CD4-positive, alpha-beta T cell treated with Interleukin-17A for 1 hour (primary cell): ENCODE measurements at regions not wholly inside any gene's neighbourhood (a gene's known extent, or its start where the extent isn't known, plus 50 kb on each side); places are given as distances from the start of the nearest gene placed in this dataset.
"Not testable (repeated sequence)": the region's sequence is repeated elsewhere in the genome, so short reads cannot be mapped to it uniquely, and the experiment has no call there.

Source experiments
- DNase-seq: peaks from one replicate; pipeline ENCODE4 v3.0.0-alpha.2; 2020

DNA sequence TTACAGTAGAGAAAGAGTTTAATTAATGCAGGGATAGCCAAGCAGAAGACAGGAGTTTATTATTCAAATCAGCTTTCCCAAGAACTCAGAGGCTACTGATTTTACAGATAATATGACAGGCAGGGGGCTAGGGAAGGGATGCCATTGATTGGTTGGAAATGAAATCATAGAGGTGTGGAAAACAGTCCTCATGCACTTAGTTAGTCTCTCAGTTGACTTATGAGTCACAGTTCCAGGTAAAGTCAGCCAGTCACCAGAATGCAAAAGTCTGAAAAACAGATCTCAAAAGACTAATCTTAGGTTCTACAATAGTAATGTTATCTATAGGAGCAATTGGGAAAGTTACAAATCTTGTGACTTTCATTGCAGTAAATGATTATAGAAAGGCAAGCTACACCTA, 676.4 kb upstream of the CHAC2 start:
- DNase-seq = no peak

DNA sequence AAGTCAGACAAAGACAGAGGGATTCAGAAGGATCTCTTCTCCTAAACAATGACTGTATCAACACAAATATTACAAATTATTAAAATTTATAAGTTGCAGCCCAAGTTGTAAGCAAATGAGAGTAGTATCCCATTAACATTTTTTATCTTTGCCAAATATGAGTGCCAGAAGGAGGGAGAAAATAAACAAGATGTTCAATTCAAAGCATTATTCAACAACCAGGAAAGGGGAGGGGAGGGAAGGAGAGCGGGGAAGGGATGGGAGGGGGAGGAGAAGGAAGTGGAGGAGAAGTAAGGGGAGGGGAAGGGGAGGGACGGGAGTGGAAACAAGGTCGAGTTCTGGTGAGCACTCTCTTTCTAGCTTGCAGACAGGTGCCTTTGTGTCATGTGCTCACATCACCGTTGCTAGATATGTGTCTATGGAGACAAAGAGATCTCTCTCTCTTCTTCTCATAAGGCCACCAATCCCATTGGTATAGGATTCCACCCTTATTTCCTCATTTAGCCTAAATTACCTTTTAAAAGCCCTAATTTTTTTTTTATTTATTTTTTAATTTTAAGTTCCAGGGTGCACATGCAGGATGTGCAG, 679.6 kb upstream of the CHAC2 start:
- no peak for DNase-seq

DNA sequence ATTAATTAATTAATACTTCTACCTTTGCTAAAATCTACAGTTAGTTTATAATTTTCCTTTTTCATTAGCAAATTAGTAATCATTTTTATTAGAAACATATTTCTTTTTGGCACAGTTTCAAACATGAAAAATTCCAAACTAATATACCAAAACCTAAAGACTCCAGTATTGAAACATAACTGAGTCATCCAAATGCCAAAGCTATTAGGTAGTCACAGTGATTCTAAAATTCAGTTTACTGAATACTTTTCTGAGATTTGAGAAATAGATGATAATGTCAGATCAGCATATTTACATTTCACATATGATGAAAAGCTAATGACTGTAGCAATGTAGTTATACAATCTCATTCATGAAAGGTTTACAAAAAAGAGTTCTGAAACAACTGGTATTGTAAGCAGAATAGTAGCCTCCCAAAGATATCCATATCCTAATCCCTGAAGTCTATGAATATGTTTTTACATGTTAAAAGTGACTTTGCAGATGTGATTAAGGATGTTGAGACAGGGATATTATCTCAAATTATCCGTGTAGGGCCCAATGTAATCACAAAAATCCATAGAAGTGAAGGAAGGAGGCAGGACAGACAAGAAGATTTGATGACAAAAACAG, 680.2 kb upstream of the CHAC2 start:
- DNase-seq = no peak

DNA sequence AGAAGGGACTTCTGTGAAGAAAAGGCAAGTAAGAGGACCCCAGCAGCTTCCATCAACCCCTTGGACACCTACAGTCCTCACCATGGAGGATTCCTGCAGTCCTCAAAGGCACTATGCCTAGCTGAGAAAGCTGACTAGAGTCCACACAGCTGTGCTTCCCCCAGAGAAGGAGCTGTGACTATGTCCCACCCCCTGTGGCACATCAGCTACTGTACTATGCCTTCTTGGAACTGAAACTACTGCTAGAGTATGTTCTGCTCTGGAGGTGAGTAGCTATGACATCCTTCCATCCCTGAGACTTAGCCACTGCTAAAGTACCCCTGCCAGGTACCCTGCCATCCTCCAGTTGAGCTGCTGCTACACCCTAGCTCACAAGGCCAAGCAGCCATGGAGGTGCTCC, 690.2 kb upstream of the CHAC2 start:
- no peak for DNase-seq

GRCh38 chr2:53075760-53076159, 691.8 kb upstream of the CHAC2 start:
- no peak for DNase-seq

- no peak for DNase-seq
Measured at GRCh38 chr2:53067533-53067932, 700.1 kb upstream of the CHAC2 start.

DNA sequence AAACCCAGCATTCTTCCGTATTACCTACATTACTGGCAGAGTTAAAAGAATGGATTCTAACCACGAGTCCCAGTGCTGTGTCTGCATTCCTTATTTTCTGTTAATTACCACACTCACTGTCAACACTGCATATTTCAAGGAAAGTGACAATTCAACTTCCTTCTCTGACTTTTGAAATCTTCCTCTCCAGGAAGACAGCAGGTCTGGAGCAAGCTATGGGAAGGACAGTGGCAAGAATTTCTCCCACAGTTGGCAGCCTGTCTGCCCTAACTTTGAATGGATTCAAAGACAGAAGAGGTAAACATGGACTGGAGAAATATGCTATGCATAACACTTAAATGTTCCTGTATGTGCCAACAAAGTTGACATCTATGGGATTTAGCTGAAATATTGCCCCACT, 700.5 kb upstream of the CHAC2 start:
- DNase-seq = no peak

- DNase-seq = no peak
Measured at GRCh38 chr2:53064154-53064553, 703.5 kb upstream of the CHAC2 start.

DNA sequence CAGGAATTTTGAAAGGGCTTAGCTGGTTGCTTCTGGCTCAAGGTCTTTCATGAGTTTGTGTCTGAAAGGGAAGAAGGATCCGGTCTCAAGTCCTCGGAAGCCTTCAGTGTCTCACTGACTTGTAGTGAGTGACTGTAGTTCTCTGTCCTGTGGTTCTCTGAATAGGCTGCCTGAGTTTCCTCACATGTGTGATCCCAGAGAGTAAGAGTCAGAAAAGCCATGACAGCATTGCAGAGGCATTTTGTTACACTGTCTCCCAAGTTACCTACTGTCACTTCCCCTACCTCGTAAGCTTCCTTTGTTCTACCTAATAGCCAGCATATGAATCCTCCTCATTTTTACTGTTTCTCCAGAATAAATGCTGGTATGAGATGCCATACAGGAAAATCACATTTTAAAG, 709.1 kb upstream of the CHAC2 start:
- DNase-seq = no peak

DNA sequence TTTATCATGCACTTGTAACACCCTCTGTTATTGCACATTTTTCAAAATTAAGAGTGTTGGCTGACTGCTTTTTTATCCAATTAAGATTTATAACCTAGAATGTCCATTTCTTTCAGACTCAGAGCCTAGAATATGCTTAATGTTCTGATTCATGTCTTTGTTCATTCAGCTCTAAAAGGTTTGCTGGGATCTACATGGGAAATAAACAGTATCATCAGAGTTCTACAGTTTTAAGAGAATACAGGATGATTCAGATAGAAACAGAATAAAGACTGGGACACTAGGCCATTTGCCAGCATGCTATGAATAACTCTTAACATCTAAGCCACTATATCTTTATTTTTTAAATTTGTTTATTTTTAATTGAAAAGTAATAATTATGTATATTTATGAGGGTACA, 713.7 kb upstream of the CHAC2 start:
- DNase-seq = no peak

DNA sequence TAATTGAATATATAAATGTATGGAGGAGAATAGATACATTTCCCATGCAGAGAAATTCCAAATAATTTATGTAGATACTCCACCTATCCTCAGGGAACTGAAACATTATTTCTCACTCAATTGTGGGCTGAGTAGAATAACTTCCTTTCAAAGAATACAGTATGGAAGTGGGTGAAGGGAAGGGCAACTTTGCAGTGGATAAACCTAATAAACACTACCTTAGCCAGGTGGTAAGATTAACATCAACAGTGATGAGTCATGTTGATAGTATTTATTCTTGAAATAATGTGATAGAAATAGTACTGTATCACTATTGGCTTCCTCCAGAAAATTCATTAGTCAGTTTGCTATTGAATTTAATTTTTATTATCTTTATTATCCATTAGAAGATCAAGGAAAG, 716.4 kb upstream of the CHAC2 start:
- no peak for DNase-seq

DNA sequence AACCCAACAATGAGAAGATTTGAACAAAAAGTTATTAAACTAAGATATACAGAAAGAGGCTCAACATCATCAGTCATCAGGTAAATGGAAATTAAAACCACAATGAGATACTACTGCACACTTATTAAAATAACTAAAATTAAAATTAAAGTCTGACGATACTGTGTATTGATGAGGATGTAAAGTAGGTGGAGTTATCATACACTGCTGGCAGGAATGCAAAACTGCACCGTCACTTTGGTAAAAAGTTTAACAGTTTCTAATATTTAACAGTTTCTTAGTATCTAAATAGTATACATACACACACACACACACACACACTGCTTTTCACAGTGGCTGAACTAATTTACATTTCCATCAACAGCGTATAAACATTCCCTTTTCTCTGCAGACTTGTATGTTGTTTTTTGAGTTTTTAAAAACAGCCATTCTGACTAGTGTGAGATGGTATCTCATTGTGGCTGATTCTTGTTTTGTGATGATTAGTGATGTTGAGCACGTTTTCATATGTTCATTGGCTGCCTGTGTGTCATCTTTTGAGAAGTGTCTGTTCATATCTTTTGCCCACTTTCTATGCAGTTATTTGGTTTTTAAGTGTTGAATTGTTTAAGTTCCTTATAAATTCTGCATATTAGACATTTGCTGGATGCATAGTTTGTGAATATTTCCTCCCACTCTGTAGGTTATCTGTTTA, 726.9 kb upstream of the CHAC2 start:
- DNase-seq = no peak

DNA sequence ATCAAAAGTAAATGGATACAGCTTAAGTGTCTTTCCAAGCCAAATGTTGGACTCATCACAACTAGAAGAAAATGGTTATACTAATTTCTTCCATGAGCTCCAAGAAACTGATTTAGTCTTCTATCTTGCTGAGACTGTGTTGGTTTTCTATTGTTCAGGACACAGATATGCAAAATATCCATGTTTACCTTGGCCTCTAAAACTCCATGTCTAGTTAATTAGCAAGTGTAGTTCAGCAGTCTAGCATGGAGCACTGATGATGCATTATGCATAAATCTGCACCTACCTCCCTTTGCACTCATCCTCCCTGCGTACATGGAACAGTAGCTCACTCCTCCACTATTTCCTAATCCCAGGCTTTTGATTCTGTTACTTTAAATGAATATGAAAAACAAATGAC, 731.4 kb upstream of the CHAC2 start:
- DNase-seq = no peak

DNA sequence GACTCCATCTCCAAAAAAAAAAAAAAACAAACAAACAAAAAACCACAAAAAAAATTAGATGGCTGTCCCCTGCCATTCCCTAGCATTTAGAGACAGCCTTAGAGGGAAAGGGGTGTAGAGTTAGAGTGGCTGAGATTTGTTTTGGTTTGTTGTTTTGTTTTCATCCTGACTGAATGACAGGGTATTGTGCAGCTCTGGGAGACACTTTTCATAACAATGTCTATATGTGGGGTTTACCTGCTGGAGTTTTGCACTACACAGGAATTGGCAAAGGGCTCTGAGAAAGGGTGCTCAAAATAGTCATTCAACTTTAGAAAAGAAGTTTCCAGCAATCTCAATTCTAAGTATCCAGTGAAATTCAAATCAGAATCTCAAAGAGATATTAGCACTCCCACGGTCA, 732.5 kb upstream of the CHAC2 start:
- no peak for DNase-seq

- no peak for DNase-seq
Measured at GRCh38 chr2:53033411-53033810, 734.2 kb upstream of the CHAC2 start.

- no peak for DNase-seq
Measured at GRCh38 chr2:53028746-53029423, 738.7 kb upstream of the CHAC2 start.

GRCh38 chr2:53028225-53028624, 739.4 kb upstream of the CHAC2 start:
- no peak for DNase-seq

- not testable (repeated sequence) for DNase-seq
Measured at GRCh38 chr2:53022248-53022647, 745.4 kb upstream of the CHAC2 start.

DNA sequence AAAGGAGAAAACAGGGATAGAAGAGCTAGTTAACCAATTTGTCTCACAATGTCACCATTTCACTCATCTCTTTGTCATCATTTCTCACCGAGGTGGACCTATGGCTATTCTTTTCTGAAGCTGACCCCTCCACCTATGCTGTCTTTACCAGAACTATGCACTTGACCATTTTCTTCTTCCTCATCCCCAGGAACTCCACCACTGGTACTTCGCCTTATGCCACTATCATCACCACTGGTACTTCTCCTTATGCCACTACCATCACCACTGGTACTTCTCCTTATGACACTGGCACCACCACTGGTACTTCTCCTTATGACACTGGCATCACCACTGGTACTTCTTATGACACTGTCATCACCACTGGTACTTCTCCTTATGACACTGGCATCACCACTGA, 745.8 kb upstream of the CHAC2 start:
- no peak for DNase-seq

- DNase-seq = no peak
Measured at GRCh38 chr2:53021292-53021691, 746.3 kb upstream of the CHAC2 start.

- no peak for DNase-seq
Measured at GRCh38 chr2:53018825-53019425, 748.7 kb upstream of the CHAC2 start.

DNA sequence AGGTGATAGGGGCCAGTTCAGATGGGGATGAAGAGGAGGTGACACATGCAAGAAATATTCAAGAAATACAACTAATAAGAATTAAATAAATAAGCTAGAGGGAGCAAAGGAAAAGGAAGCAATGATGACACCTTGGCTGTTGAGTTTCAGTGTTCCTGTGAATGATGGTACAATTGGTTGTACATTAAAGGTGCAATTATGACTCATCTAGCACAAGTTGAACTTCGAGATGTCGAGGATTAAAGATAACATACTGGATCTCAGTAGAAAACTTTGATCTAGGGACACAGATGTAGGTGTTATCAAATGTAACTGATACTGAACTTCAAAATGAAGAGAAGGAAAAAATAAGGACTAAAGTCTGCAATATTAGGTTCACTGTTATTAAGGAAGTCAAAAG, 760.6 kb upstream of the CHAC2 start:
- no peak for DNase-seq

GRCh38 chr2:53004413-53004812, 763.2 kb upstream of the CHAC2 start:
- no peak for DNase-seq

- DNase-seq = no peak
Measured at GRCh38 chr2:52995424-52995823, 772.2 kb upstream of the CHAC2 start.
